NCI-H128 (cell line): ENCODE measurements at regions not wholly inside any gene's neighbourhood (a gene's known extent, or its start where the extent isn't known, plus 50 kb on each side); places are given as distances from the start of the nearest gene placed in this dataset.

ENCODE experiments used
- DNase-seq: peaks from one replicate; lab custom pipeline; 2025; ENCODE audit not compliant: unreplicated experiment; lab: John Stamatoyannopoulos, UW

DNA sequence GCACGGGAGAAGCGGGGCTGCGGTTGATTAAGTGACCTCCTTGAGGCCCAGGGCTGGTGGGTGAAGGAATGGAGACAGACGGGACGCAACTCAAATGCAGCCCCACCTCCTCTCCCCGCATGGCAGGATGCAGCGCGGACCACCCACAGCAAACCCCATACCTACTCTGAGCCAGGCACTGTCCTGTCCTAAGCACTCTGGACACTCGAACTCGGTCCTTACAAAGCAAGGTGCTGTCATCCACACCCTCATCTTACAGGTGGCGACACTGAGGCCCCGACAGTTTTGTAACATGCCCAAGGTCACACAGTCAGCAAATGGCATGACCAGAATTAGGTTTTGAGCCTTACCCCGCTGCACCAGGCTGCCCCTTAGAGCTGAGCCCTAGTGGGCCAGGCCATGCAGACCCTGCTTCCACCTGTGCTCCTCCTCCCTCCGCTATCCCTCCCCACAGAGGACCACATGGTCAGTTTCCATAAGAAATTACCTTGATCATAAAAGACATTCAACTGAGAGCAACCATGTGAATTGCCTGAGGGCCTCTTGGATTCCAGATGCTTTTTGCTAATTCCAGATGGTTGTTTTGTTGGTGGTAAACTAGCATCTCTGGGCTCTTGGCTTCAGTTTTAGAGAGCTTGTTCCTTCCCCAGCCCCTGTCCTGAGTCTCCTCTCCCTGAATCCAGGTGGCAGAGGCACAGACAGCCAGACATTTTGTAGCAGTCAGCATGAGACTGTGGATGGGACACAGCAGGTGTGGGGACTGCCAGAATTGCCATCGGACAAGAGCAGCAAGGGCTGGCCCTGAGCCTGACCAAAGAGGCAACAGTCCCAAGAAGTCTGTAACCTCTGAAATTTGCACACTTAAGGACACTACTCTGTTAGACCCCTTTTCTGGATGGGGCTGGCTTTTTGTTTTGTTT, 171.9 kb upstream of the PMEPA1 start:
- no peak for DNase-seq

- DNase-seq, result no peak
Observed at GRCh38 chr20:57880571-57880892, 170.7 kb upstream of the PMEPA1 start.

- no peak for DNase-seq
Observed at GRCh38 chr20:57879779-57880570, 170.2 kb upstream of the PMEPA1 start.

DNA sequence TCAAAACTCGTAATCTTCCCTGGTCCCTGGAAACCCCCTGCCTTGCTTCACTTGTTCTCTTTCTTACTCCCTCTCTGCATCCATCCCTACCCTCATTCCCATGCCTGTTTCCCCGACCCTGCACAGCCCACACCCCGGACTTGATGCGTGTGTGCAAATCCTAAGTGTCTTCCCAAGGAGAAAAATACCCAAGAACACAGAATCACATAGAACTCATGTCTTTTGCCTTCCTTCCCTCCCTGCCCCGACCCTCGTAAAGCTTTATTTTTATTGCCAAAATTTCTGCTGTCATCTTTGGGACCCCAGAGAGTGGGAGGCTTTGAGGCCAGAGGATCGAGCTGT, 169.6 kb upstream of the PMEPA1 start:
- no peak for DNase-seq

DNA sequence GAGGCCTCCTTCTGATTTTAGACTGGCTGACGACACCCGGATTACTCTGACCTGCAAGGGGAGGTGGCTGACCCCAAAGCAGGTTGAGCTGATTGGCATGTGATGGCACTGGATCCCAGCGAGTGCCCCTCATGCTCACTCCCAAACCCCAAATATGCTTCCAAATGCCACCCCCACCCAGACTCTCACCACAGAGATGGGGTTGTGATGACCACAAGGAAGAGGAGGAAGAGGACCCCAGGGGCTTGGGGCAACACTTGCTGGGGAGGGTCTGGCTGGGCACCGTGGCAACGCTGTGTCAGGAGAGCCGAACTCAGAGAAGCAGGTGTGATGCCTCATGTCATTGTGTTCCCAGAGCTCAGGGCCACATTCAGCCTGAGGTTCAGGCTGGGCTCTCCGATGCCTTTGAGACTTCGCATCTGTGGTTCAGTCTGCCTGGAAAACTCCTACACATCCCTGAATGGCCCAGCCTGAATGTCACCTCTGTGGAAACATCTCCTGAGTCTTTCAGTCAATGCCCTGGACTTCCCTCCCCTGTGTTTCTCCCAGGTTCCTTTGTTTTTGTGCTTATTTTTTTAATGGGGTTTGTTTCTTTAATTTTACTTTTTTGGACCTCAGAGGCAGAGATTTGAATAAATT, 169.1 kb upstream of the PMEPA1 start:
- no peak for DNase-seq

- DNase-seq, result no peak
Observed at GRCh38 chr20:57877995-57878394, 168.2 kb upstream of the PMEPA1 start.

- DNase-seq, result no peak
Observed at GRCh38 chr20:57877131-57877824, 167.5 kb upstream of the PMEPA1 start.

- no peak for DNase-seq
Observed at GRCh38 chr20:57876163-57876562, 166.3 kb upstream of the PMEPA1 start.

DNA sequence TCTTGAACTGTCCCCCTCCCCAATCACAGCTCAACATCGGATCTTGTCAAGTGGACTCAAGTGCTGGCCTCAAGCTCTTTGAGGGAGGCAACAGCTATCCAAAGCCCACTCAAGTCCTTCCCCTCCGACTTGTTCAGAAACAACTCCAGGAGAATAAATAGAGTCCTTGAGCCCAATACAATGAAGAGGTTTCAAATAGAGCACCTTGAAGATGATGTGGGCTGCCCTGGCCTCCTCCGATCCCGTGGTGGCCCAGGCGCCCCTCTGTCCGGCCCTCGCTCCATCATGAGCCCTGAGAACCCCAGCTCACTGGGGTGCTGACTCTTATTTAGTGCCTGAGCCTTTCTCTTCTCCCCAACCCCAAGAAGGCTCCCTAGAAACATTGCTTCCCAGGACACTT, 164.3 kb upstream of the PMEPA1 start:
- no peak for DNase-seq

- DNase-seq, result no peak
Observed at GRCh38 chr20:57872816-57873409, 163.1 kb upstream of the PMEPA1 start.

GRCh38 chr20:57871237-57871632, 161.4 kb upstream of the PMEPA1 start:
- no peak for DNase-seq

DNA sequence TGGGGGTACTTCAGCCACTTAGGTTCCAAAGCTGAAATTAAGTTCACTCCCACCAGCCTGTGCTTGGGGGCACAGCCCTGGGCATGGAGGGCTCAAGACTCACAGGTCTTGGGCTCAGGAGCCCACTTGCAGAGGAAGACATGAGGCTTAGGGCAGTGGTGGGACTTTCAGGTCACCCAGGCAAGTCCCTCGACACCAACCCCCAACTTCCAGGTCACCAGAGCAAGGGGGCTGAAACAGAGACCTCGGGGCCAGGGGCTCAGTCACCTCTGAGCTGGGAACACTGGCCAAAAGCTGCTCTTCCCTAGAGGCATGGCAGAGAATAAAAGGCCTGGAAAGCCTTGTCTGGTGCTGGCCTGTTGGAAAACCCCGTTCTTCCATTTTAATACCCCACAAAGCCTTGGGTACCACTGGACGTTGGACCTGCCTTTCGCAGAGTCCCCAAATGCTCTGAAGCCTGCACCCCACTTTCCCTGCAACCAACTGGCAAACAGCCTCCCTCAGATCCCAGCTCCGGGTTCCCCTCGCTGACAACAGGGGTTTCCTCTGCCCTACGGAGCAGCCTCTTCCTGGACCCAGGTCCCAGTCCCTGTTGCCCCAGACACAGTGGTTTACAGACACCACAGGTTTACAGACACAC, 160.9 kb upstream of the PMEPA1 start:
- DNase-seq, result no peak

- no peak for DNase-seq
Observed at GRCh38 chr20:57869951-57870315, 160.1 kb upstream of the PMEPA1 start.

- DNase-seq, result no peak
Observed at GRCh38 chr20:57869291-57869950, 159.6 kb upstream of the PMEPA1 start.

DNA sequence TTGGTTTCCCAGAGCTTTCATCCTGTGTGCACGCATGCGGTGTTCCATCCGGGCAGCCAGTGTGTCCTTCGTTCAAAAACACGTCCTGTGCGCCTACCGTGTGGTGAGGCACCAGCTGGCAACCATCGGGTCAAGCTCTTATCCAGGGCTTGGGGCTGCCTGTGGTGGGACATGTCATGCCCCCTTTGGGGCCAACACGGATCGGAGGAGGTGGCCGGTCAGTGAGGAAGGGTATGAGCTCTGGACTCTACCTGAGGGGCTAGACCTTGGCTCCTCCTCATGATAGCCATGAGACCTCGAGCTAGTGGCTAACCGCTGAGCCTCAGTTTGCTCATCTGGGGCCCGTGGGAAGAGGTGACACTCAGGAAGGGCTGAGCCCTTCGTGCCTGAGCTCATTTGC, 158.5 kb upstream of the PMEPA1 start:
- no peak for DNase-seq

DNA sequence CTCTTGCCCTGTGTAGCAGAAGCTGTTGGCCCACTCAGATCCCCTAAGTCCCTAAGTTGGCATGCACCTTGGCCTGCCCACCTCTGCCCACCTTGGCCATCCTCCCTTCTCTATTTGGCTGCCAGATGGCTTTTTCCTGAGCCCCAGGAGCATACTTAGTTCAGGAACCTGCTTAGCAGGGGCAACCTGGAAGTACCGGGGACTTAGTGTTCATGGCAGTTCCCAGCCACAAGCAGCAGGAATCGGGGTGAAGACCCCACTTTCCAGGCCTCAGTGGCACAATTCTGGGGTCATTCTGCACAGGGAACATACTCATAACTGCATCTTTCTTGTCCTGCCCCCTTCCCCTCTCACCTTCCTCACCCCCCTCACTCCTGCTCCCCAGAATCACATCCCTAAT, 158.0 kb upstream of the PMEPA1 start:
- no peak for DNase-seq

DNA sequence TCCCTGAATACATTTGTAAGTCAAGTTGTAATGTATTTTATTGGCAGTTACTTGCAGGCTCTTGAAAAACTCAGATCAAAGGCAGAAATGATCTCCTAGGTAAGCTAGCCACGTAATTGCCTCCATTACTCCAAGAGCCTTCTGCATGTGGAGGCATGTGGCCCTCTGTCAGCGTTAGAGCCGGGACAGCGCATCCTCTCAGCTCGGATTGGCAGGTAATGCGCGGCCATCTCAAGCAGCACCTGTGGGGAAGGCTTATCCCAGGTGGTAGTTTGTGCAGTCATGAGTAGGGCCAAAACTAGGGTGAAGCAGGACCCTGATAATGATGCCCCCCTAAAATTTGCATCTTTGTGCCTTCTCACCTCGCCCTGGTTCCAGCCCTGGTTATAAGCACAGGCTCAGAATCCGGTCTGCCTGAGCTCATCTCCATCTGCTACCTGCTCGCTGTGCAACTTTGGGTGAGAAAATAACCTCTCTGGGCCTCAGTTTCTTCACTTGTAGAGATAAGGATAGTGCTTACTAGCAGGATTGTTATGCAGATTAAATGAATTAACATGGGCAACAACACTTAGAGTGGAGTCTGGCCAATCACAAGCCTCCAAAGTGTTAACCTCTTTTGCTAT, 157.5 kb upstream of the PMEPA1 start:
- no peak for DNase-seq

DNA sequence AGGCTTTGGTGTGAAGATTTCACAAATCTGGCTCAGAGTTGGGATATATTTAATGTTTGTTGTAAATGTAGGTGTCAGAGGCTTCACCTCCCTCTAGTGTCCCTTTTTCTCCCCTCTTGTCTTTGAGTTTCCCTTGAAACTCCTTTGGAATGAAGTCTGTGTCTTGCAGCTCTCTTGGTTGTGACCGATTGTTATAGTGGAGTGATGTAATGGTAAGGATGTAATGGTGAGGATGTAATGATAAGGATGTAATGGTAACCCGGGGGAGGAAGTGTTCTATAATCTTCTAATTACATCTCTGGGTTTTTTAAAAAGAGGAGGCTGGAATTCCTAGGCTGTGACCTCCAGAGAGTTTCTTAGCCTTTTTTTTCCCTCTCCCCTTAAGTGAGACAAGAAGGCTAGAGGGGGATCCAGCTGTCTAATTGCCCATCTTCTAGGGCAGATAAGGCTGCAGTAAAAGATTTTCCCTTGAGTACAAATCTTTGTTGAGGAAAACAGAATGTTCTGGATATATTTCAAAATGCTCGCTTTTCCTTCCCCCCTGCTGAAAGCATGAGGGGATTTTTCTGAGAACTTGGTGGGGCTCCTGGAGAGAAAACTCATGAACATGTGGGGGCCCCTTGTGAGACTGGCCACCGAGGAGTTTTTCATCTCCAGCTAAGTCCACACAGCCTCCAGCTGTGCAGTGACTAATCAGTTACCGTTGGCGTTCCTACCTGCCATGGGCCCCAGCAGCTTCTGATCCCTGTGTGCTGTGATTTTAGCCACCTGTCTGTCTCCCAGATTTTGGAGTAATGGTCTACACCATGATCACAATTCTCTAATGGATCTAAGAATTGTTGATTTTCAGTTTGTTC, 156.7 kb upstream of the PMEPA1 start:
- no peak for DNase-seq

DNA sequence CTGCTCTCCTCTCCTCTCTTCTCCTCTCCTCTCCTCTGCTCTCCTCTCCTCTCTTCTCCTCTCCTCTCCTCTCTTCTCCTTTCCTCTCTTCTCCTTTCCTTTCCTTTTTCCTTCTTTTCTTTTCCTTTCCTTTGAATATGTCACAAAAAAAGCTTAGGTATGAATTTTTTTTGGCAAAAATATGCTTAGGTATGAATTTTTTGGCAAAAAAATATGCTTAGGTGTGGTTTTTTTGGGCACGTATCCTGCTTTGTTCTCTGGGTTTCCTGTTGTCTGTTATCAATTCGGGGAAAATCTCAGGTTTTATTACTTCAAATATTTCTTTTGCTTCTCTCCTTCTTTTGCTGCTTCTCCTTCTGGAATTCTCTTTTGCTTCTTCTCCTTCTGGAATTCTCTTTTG, 155.5 kb upstream of the PMEPA1 start:
- no peak for DNase-seq
